Activated T-cell treated with anti-CD3 and anti-CD28 coated beads for 1 hour (primary cell): ENCODE measurements at regions not wholly inside any gene's neighbourhood (a gene's known extent, or its start where the extent isn't known, plus 50 kb on each side); places are given as distances from the start of the nearest gene placed in this dataset.

Source experiments
- DNase-seq: peaks from one replicate; pipeline ENCODE4 v3.0.0-alpha.2; 2020; ENCODE audit warnings: low read depth

DNA sequence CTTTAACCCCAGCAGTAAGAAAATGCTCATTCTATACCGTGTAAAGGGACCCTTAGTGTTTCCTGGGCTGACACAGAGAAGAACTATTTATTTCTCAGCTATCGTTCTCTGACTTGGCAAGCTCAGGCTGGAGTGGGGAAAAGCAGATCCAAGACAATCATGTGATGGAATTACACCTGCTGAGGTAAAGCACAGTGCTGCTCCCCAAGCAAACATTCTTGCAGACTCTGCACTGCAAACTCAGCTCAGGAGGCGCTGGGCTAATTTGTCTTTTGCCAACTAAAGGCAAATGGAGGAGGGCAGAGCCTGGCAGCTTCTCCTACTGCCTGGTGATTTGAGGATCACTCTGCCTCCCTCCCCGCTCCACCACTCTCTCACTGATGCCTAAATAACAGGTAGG, 57.8 kb upstream of the FUT8 start:
- DNase-seq, result no peak

DNA sequence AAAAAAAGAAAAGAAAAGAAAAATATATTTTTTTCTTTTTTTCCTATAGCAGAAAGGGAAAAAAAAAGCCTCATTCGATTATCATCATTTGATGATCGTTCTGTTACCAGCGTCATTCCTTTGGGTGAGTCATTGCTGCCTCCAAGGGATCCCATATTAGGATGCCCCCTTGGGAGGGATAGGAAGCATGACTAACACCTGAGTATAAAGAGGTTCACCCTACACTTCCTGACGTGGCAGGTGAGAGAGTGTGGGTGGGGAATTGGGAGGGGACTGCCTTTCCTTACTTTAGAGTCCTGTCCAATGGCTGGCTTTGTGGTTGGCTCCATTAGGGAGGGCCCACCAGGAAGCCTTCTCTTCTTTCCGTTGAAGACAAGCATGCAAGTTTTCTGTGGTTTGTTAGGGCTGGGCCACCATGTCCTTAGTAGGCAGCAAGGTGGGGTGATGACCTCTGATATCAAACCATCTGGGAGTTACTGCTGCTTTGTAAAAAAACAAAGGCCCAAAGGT, 56.1 kb upstream of the FUT8 start:
- no peak for DNase-seq

DNA sequence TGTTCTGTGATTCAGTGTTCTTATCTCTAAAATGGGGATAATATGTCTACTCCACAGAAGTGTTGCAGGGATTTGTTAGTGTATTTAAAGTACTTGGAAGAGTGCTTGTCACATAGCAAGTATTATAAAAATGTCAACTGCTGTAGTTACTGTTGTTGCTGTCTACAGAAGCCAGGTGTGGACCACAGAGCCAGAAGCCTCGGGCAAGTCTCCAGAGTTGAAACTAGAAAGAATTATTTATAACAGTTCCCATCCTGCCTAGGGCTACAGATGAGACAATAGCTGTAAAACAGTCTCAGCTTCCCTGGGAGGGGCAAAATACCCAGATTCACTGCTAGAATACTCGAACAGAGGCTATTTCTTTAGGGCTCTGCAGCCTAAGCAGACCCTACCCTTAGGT, 55.4 kb upstream of the FUT8 start:
- DNase-seq, result no peak

DNA sequence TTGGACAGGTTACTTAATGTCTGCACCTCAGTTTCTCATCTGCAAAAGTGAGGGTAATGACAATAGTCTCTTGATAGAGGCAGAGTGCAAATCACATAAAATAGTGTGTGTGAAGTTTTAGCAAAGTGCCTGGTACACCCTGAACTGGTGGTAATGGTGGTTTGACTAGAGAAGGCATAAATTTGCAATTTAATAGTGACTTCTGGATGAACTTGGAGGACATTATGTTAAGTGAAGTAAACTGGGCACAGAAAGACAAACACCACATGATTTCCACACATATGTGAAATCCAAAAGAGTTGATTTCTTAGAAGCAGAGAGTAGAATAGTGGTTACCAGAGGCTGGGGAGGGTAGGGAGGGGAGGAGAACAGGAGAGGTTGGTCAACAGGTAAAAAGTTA, 54.8 kb upstream of the FUT8 start:
- no peak for DNase-seq

DNA sequence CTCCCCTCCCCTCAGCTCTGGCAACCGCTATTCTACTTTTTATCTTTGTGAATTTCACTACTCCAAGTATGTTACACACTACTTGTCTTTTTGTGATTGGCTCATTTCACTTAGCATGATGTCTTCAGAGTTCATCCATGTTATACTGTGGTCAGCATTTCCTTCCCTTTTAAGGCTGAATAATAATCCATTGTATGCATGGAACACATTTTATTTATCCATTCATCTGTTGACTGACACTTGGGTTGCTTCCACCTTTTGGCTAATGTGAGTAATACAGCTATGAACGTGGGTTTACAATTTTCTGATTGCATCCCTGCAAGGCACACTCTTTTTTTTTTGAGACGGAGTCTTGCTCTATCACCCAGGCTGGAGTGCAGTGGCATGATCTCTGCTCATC, 53.0 kb upstream of the FUT8 start:
- DNase-seq, result no peak

DNA sequence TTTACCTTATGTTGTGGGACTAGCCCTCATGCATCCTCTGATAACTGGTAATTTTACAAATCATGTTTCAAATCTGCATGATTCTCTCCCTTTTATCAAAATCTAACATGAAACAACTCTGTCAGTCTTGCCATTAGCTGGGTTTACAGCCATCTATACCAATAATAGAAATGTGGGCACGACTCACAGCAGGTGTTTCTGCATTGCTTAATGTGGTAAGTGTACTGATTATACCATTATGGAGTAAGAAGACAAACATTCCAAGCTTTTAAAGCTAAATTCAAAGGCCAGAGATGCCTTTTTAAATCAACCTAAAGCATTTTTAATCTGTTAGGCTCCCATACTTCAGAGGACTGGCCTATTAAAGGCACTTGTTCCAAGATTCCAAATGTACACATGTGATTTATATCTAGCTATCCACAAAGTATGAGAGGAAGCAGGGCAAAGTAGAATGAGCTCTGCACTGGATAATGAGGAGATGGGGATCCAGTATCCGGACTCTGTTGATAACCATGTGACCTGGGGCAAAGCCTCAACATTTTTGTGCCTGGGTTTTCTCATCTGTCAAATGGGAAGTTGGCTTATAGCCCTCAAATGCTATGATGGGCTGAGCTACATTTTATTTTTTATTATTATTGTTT, 52.3 kb upstream of the FUT8 start:
- DNase-seq, result no peak

DNA sequence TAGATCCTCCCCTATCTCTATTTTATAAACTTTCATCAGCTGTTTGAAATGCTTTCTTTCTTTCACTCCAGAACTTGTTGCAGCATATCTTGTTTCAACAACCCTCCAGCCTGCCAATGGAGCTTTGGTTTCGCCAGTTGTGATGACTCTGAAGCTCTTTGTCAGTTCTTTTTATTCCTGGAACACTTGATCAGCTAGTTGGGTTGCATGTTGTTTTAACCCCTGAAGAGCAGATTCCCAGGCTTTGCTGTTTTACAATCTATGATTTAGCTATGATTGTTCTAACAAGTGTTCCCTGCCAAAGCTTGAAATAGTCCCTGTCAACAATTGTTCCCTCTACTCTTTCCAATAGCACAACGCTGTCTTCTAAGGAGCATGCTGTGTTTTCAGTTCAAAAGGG, 50.6 kb upstream of the FUT8 start:
- DNase-seq, result no peak
